GM18502 (cell line): ENCODE measurements at regions not wholly inside any gene's neighbourhood (a gene's known extent, or its start where the extent isn't known, plus 50 kb on each side); places are given as distances from the start of the nearest gene placed in this dataset.

Experiments
- ATAC-seq: cut with Tn5 transposase; IDR thresholded peaks from one replicate; pipeline ENCODE4 v1.9.1; 2021; ENCODE audit warnings: mild to moderate bottlenecking; ENCODE audit not compliant: unreplicated experiment, poor library complexity

GRCh38 chr14:31964490-31964889, 112.6 kb upstream of the ARHGAP5 start:
- ATAC-seq, result no peak

- ATAC-seq, result no peak
Observed at GRCh38 chr14:31965071-31965734, 111.9 kb upstream of the ARHGAP5 start.

GRCh38 chr14:31965735-31966598, 111.1 kb upstream of the ARHGAP5 start:
- ATAC-seq, result no peak

- no peak for ATAC-seq
Observed at GRCh38 chr14:31966896-31967668, 110.0 kb upstream of the ARHGAP5 start.

- ATAC-seq, result no peak
Observed at GRCh38 chr14:31967669-31967975, 109.5 kb upstream of the ARHGAP5 start.

GRCh38 chr14:31968107-31968810, 108.8 kb upstream of the ARHGAP5 start:
- ATAC-seq, result no peak

GRCh38 chr14:31968956-31969698, 108.0 kb upstream of the ARHGAP5 start:
- no peak for ATAC-seq

- ATAC-seq, result no peak
Observed at GRCh38 chr14:31969699-31970240, 107.3 kb upstream of the ARHGAP5 start.

- no peak for ATAC-seq
Observed at GRCh38 chr14:31970744-31971143, 106.4 kb upstream of the ARHGAP5 start.

- ATAC-seq, result no peak
Observed at GRCh38 chr14:31971612-31972011, 105.5 kb upstream of the ARHGAP5 start.

GRCh38 chr14:31977001-31977556, 100.0 kb upstream of the ARHGAP5 start:
- ATAC-seq, result no peak

GRCh38 chr14:31978423-31978822, 98.7 kb upstream of the ARHGAP5 start:
- no peak for ATAC-seq

- ATAC-seq, result no peak
Observed at GRCh38 chr14:31982642-31983041, 94.5 kb upstream of the ARHGAP5 start.

- no peak for ATAC-seq
Observed at GRCh38 chr14:31986405-31986804, 90.7 kb upstream of the ARHGAP5 start.

- ATAC-seq, result no peak
Observed at GRCh38 chr14:31987721-31988120, 89.4 kb upstream of the ARHGAP5 start.

- ATAC-seq, result no peak
Observed at GRCh38 chr14:31988244-31988643, 88.9 kb upstream of the ARHGAP5 start.

GRCh38 chr14:31990183-31990857, 86.8 kb upstream of the ARHGAP5 start:
- no peak for ATAC-seq

GRCh38 chr14:31990926-31991572, 86.1 kb upstream of the ARHGAP5 start:
- ATAC-seq, result no peak
